ENCODE measurements at regions not wholly inside any gene's neighbourhood (a gene's known extent, or its start where the extent isn't known, plus 50 kb on each side); places are given as distances from the start of the nearest gene placed in this dataset.

DNA sequence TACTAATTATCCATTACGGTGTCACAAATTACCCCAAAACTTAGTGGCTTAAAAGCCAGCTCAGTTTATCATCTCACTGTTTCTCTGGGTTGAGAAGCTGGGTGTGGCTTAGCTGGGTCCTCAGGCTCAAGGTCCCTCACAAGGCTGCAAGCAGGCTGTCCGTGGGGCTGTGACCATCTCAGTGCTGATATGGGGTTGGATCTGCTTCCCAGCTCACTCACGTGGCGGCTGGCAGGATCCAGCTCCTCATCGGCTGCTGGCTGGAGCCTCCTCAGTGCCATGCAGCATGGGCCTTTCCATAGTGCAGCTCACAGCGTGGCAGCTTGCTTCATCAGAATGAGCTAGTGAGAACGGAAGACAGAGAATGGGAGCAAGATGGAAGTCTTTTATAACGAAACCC, 128.5 kb upstream of the CPEB4 start:
- Histone ChIP-seq H3K36me3 (replicated peaks in 1 of 2; ENCODE audit: insufficient read depth in 1 of 2, low read depth in 2 of 2) (no peaks in the 10 kb centered on the region), H3K4me3 (no peak overlapping the region), H3K27ac (no peak overlapping the region), H3K9me3 (no peaks in the 10 kb centered on the region), H3K4me1 (peaks cover 10% of the 10 kb centered on the region), H3K27me3 (no peaks in the 10 kb centered on the region)
- WGBS, 2 donors, result 91 to 97% methylated on average over 8 of the region's 8 CpGs
- DNase-seq, result no peak
- intact Hi-C loops (cut with DNase I), result no loop called here
- ATAC-seq, result no peak
- TF ChIP-seq, protein P1, sequence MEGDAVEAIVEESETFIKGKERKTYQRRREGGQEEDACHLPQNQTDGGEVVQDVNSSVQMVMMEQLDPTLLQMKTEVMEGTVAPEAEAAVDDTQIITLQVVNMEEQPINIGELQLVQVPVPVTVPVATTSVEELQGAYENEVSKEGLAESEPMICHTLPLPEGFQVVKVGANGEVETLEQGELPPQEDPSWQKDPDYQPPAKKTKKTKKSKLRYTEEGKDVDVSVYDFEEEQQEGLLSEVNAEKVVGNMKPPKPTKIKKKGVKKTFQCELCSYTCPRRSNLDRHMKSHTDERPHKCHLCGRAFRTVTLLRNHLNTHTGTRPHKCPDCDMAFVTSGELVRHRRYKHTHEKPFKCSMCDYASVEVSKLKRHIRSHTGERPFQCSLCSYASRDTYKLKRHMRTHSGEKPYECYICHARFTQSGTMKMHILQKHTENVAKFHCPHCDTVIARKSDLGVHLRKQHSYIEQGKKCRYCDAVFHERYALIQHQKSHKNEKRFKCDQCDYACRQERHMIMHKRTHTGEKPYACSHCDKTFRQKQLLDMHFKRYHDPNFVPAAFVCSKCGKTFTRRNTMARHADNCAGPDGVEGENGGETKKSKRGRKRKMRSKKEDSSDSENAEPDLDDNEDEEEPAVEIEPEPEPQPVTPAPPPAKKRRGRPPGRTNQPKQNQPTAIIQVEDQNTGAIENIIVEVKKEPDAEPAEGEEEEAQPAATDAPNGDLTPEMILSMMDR (IDR thresholded peaks at IDR 0.05), result no peak
- TF ChIP-seq POLR2A (IDR thresholded peaks at IDR 0.05), result no peak

GRCh38 chr5:173760461-173761177, 127.5 kb upstream of the CPEB4 start:
- intact Hi-C loops (cut with DNase I), result no loop called here
- no peak for TF ChIP-seq POLR2A (IDR thresholded peaks at IDR 0.05)
- TF ChIP-seq, protein P1 (IDR thresholded peaks at IDR 0.05), result no peak
- 81 to 91% methylated on average over 5 of the region's 5 CpGs for WGBS, 2 donors
- Histone ChIP-seq H3K36me3 (replicated peaks in 1 of 2; ENCODE audit: insufficient read depth in 1 of 2, low read depth in 2 of 2) (no peaks in the 10 kb centered on the region), H3K27ac (no peak overlapping the region), H3K4me1 (peaks cover 18% of the 10 kb centered on the region), H3K4me3 (no peak overlapping the region), H3K9me3 (no peaks in the 10 kb centered on the region), H3K27me3 (no peaks in the 10 kb centered on the region)
- DNase-seq (no peak), ATAC-seq (no peak)

DNA sequence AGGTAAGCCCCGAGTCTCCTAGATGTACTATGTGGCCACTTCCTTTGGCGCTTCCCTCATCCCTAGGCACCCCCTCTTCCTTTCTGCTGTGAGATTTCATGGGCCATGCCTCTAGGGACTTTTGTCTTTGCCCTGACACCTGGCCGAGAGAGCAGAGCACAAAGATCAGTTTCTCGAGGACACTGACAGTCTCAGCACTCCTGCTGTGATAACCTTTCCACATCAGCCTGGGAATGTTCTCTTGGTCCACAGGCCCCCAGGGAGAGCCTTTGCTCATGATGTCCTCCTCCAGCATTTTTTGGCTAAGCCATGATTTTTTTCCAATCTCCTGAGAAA, 127.0 kb upstream of the CPEB4 start:
- H3K9me3 ChIP-seq, result no peaks in the 10 kb centered on the region
- DNase-seq (no peak), ATAC-seq (no peak)
- intact Hi-C loops (cut with DNase I), result no loop called here
- H3K4me3 ChIP-seq, result no peak overlapping the region
- H3K36me3 ChIP-seq (replicated peaks in 1 of 2; ENCODE audit: insufficient read depth in 1 of 2, low read depth in 2 of 2), result no peaks in the 10 kb centered on the region
- no peaks in the 10 kb centered on the region for H3K27me3 ChIP-seq
- H3K27ac ChIP-seq, result no peak overlapping the region
- no peak for TF ChIP-seq POLR2A (IDR thresholded peaks at IDR 0.05)
- TF ChIP-seq, protein P1 (IDR thresholded peaks at IDR 0.05), result no peak
- WGBS, 2 donors, result 87 to 95% methylated on average over 4 of the region's 4 CpGs
- peaks cover 23% of the 10 kb centered on the region for H3K4me1 ChIP-seq

DNA sequence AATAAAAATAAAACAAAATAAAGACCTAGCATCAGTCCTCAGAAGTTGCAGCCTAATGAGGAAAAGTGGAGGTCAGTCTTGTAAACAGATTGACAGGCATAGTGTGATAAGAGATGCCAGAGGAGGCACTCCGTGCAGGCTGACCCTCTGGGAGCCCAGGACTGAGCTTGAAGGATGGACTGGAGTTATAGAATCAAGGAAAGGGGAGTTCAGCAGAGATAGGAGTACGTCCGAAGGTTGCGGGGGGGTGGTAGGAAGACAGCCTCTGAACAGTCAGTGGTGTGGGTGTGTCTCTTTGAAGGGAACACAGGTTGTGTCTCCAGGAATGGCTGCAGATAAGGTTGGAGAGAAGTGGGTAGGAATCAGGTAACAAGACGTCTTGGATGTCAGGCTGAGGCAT, 126.1 kb upstream of the CPEB4 start:
- Histone ChIP-seq H3K36me3 (replicated peaks in 1 of 2; ENCODE audit: insufficient read depth in 1 of 2, low read depth in 2 of 2) (no peaks in the 10 kb centered on the region), H3K9me3 (no peaks in the 10 kb centered on the region), H3K4me1 (peaks cover 32% of the 10 kb centered on the region), H3K27ac (no peak overlapping the region), H3K4me3 (no peak overlapping the region), H3K27me3 (no peaks in the 10 kb centered on the region)
- DNase-seq (no peak), ATAC-seq (no peak)
- TF ChIP-seq POLR2A (IDR thresholded peaks at IDR 0.05), result no peak
- TF ChIP-seq, protein P1 (IDR thresholded peaks at IDR 0.05), result no peak
- WGBS, 2 donors, result 65 to 71% methylated on average over 5 of the region's 5 CpGs
- intact Hi-C loops (cut with DNase I), result no loop called here

DNA sequence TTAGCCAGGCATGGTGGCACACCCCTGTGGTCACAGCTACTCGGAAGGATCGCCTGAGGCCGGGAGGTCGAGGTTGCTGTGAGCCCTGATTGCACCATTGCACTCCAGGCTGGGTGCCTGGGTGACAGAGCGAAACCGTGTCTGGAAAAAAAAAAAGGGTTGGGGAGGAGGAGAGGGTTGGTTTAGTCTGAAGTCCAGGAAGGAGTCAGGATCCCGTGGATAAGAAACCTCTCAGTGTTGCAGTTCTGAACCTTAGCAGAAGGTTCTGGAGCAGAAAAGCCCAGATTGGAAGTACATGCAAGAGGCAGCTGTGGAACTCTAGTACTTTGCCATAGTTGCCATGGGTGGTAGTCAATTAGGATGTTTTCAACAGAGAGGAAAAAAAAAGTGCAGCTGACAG, 125.2 kb upstream of the CPEB4 start:
- H3K27ac ChIP-seq, result no peak overlapping the region
- no peak for ATAC-seq
- H3K4me3 ChIP-seq, result no peak overlapping the region
- DNase-seq, result no peak
- H3K36me3 ChIP-seq (replicated peaks in 1 of 2; ENCODE audit: insufficient read depth in 1 of 2, low read depth in 2 of 2), result no peaks in the 10 kb centered on the region
- intact Hi-C loops (cut with DNase I), result no loop called here
- H3K9me3 ChIP-seq, result no peaks in the 10 kb centered on the region
- H3K4me1 ChIP-seq, result peaks cover 41% of the 10 kb centered on the region
- WGBS, 2 donors, result 82 to 84% methylated on average over 7 of the region's 7 CpGs
- TF ChIP-seq, protein P1 (IDR thresholded peaks at IDR 0.05), result no peak
- TF ChIP-seq POLR2A (IDR thresholded peaks at IDR 0.05), result no peak
- H3K27me3 ChIP-seq, result no peaks in the 10 kb centered on the region

Measured in body of pancreas (tissue), 4 donors.